HCT116 (cell line): ENCODE measurements at regions not wholly inside any gene's neighbourhood (a gene's known extent, or its start where the extent isn't known, plus 50 kb on each side); places are given as distances from the start of the nearest gene placed in this dataset.

Experiments used
- ATAC-seq: fragments of 200-7000 bp; cut with Tn5 transposase; 2 replicates; pipeline ENCODE4 v1.9.1; 2020; ENCODE audit warnings: mild to moderate bottlenecking, moderate library complexity
- BruUV-seq: library from RNA; stranded (reverse); fragments of 400-500 nt; replicated peaks from 2 replicates; lab custom pipeline; 2021; lab: Mats Ljungman, UMichigan
- CTCF ChIA-PET: fragments of 300-600 bp; sonication (Branson Sonifier 250); formaldehyde crosslinking; loops from one replicate; lab custom pipeline; 2021; ENCODE audit warnings: antibody characterized with exemption; lab: Charles Lee
- POLR2A ChIA-PET: fragments of 300-600, 350-600 bp; sonication (Branson Sonifier 250); formaldehyde crosslinking; loops from one replicate; lab custom pipeline; 2021; ENCODE audit warnings: antibody characterized with exemption; lab: Charles Lee
- RAD21 ChIA-PET, 2 experiments: fragments of 300-600 bp; sonication (Branson Sonifier 250); formaldehyde crosslinking; loops; one replicate each; lab custom pipeline; 2023; ENCODE audit warnings: low total read pairs in 2 of 2; ENCODE audit not compliant: uncharacterized antibody in 2 of 2, unreplicated experiment in 2 of 2, low non-redundant PET in 1 of 2; lab: Charles Lee
- DNase-seq: peaks from one replicate; pipeline ENCODE4 v3.0.0-alpha.2; 2010; ENCODE audit warnings: low read depth, low spot score
- H2AFZ ChIP-seq: fragments of 200-600 bp; shearing (Covaris generic), sonication (generic); 2 replicates; pipeline ENCODE4 v1.6.1; 2017; ENCODE audit warnings: low read depth, mixed run types, mixed read lengths, antibody characterized with exemption, low read length; ENCODE audit not compliant: poor library complexity, severe bottlenecking
- H3K27ac ChIP-seq: 2 replicates; pipeline ENCODE4 v1.5.1; 2012; ENCODE audit warnings: low read depth, low read length
- H3K27me3 ChIP-seq: fragments of 200-600 bp; sonication (generic); 2 replicates; pipeline ENCODE4 v1.6.1; 2016; ENCODE audit warnings: mixed run types, low read length, mixed read lengths; ENCODE audit not compliant: insufficient read depth
- H3K36me3 ChIP-seq, 2 experiments: fragments of 200-500 bp in 1 of 2; fragments of 200-600 bp in 1 of 2; sonication (Bioruptor generic) in 1 of 2; sonication (generic) in 1 of 2; 2 replicates each; pipeline versions ENCODE4 v1.5.1 to v1.6.1; 2014 to 2016; ENCODE audit warnings: low read length in 2 of 2, inconsistent platforms in 1 of 2, mixed read lengths in 1 of 2, mixed run types in 1 of 2; ENCODE audit not compliant: insufficient read depth in 2 of 2, control insufficient read depth in 1 of 2
- H3K4me1 ChIP-seq, 2 experiments: fragments of 200-600 bp in 1 of 2; sonication (generic) in 1 of 2; 2 replicates each; pipeline versions ENCODE4 v1.5.1 to v1.6.1; 2012 to 2017; ENCODE audit warnings: low read length in 2 of 2, inconsistent platforms in 1 of 2, mild to moderate bottlenecking in 1 of 2, mixed read lengths in 1 of 2, mixed run types in 1 of 2, moderate library complexity in 1 of 2; ENCODE audit not compliant: insufficient read depth in 2 of 2, control insufficient read depth in 1 of 2
- H3K4me2 ChIP-seq: fragments of 200-600 bp; sonication (generic); 2 replicates; pipeline ENCODE4 v1.6.1; 2017; ENCODE audit warnings: mixed run types, low read length, mixed read lengths
- H3K4me3 ChIP-seq, 2 experiments: fragments of 200-600 bp in 1 of 2; sonication (generic) in 1 of 2; replicated peaks in 1 of 2; 2 replicates each; pipeline ENCODE4 v1.5.1; 2011 to 2016; ENCODE audit warnings: low read length in 2 of 2, control low read depth in 1 of 2, low read depth in 1 of 2, mild to moderate bottlenecking in 1 of 2, mixed read lengths in 1 of 2, mixed run types in 1 of 2
- H3K79me2 ChIP-seq: fragments of 200-600 bp; sonication (generic); 2 replicates; pipeline ENCODE4 v1.6.1; 2017; ENCODE audit warnings: mild to moderate bottlenecking, mixed run types, low read length, moderate library complexity, mixed read lengths; ENCODE audit not compliant: insufficient read depth
- H3K9ac ChIP-seq: fragments of 200-600 bp; sonication (generic); 2 replicates; pipeline ENCODE4 v1.6.1; 2016; ENCODE audit warnings: low read length, mixed read lengths
- H3K9me2 ChIP-seq: fragments of 200-600 bp; sonication (generic), shearing (Covaris generic); 2 replicates; pipeline ENCODE4 v1.6.1; 2017; ENCODE audit warnings: mixed run types, mild to moderate bottlenecking, moderate library complexity; ENCODE audit not compliant: insufficient read depth
- H3K9me3 ChIP-seq, 2 experiments: fragments of 200-500 bp in 1 of 2; fragments of 200-600 bp in 1 of 2; sonication (Bioruptor generic) in 1 of 2; sonication (generic) in 1 of 2; 2 replicates each; pipeline ENCODE4 v1.6.1; 2014 to 2017; ENCODE audit warnings: low read length in 2 of 2, mixed read lengths in 2 of 2, inconsistent platforms in 1 of 2, low read depth in 1 of 2, mild to moderate bottlenecking in 1 of 2, mixed run types in 1 of 2, moderate library complexity in 1 of 2; ENCODE audit not compliant: control insufficient read depth in 1 of 2, insufficient read depth in 1 of 2
- H4K20me1 ChIP-seq: fragments of 200-600 bp; sonication (generic), shearing (Covaris generic); 2 replicates; pipeline ENCODE4 v1.6.1; 2017; ENCODE audit warnings: mixed run types, mild to moderate bottlenecking, moderate library complexity; ENCODE audit not compliant: insufficient read depth
- CBX3 ChIP-seq: IDR thresholded peaks from 2 replicates; pipeline ENCODE4 v1.6.1; 2012; ENCODE audit warnings: low read depth
- CEBPB ChIP-seq: IDR thresholded peaks from 2 replicates; pipeline ENCODE4 v1.6.1; 2012; ENCODE audit warnings: low read depth
- EZH2 ChIP-seq: fragments of 200-600 bp; sonication (generic); IDR thresholded peaks from 2 replicates; pipeline ENCODE4 v1.6.1; 2017; ENCODE audit warnings: antibody characterized with exemption, mixed run types
- EZH2phosphoT487 ChIP-seq: fragments of 200-600 bp; IDR thresholded peaks from 2 replicates; pipeline ENCODE4 v1.6.1; 2018; ENCODE audit warnings: antibody characterized with exemption, borderline replicate concordance
- FOSL1 ChIP-seq: IDR thresholded peaks from 2 replicates; pipeline ENCODE4 v1.6.1; 2012; ENCODE audit warnings: low read depth
- JUND ChIP-seq: IDR thresholded peaks from 2 replicates; pipeline ENCODE4 v1.6.1; 2012
- POLR2AphosphoS5 ChIP-seq: IDR thresholded peaks from 2 replicates; pipeline ENCODE4 v1.6.1; 2011; ENCODE audit warnings: mild to moderate bottlenecking, low read depth, low read length, moderate library complexity
- RAD21 ChIP-seq: IDR thresholded peaks from 2 replicates; pipeline ENCODE4 v1.6.1; 2012; ENCODE audit warnings: low read depth, mild to moderate bottlenecking
- SIN3A ChIP-seq: IDR thresholded peaks from 2 replicates; pipeline ENCODE4 v1.6.1; 2012; ENCODE audit warnings: low read depth
- SP1 ChIP-seq: IDR thresholded peaks from 2 replicates; pipeline ENCODE4 v1.6.1; 2012; ENCODE audit warnings: low read depth
- SRF ChIP-seq: IDR thresholded peaks from 2 replicates; pipeline ENCODE4 v1.6.1; 2012; ENCODE audit warnings: low read depth
- TCF7L2 ChIP-seq: IDR thresholded peaks from 2 replicates; pipeline ENCODE4 v1.7.0; 2011; ENCODE audit warnings: borderline replicate concordance, inconsistent platforms; ENCODE audit not compliant: insufficient read depth, insufficient read length; ENCODE audit errors: extremely low read depth
- YY1 ChIP-seq: IDR thresholded peaks from 2 replicates; pipeline ENCODE4 v1.6.1; 2011; ENCODE audit warnings: low read length, low read depth, moderate library complexity, mild to moderate bottlenecking; ENCODE audit not compliant: insufficient replicate concordance; ENCODE audit errors: extremely low read depth
- ZFX ChIP-seq: fragments of 450-650 bp; IDR thresholded peaks from 2 replicates; pipeline ENCODE4 v1.6.1; 2017
- intact Hi-C: fragments of 100-400 bp; cut with micrococcal nuclease; formaldehyde crosslinking; loops from 2 replicates; pipeline ENCODE4 v1.10.0; 2022
- TF ChIP-seq, protein P1 (sequence below): IDR thresholded peaks from 2 replicates; pipeline ENCODE4 v1.6.1; 2012
- TF ChIP-seq, protein P2 (sequence below): IDR thresholded peaks from 2 replicates; pipeline ENCODE4 v1.6.1; 2012
- TF ChIP-seq, protein P3 (sequence below): IDR thresholded peaks from 2 replicates; pipeline ENCODE4 v1.6.1; 2011; ENCODE audit warnings: mild to moderate bottlenecking, low read length, moderate library complexity; ENCODE audit not compliant: insufficient replicate concordance; ENCODE audit errors: extremely low read depth
- TF ChIP-seq, protein P4 (sequence below): IDR thresholded peaks from 2 replicates; pipeline ENCODE4 v1.6.1; 2012; ENCODE audit warnings: low read depth

DNA sequence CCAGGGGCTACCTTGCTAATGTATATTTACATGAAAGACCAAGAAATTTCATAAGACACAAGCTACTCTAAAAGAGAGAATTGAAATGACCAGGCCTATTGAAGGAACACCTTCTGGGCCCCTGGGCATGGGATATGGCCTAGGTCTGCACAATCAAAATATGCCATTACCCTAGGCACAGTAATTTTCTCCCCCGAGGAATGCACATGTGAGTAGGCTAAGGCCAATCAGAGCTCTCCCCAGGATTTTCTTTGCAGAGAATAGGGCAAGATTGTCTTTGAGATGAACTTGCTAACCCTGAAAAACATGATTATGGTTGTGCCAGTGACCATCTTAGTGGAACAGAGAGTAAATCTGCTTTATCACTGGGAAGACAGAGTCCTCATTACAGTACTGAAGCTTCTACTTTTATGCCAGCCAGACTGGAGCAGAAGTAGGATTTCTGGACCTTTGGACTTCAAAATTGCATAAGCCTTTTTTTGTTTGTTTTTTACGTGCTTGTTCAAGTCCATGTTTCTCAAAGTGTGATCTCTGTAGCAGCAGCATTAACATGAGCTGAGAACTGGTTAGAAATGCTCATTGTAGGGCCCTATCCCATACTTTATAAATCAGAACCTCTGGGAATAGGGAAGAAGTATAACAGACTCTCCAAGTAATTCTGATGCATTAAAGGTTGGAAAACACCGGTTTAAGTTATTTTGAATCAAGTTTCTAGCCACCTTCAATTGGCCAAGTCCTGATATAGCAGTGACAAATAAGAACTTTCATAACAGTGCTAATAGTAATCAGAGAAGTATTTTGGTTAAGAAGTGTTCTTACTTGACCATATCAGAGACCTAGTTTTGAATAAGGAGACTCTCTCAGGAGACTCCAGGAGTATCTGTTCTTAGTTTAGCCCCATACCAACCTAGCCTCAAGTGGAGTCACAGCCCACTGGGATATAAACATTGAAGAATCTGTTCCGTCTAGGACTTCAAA is 112.9 kb downstream of the LMO3 start:
- ChIA-PET RAD21 (no interaction called here), POLR2A (no interaction called here), CTCF (no interaction called here)
- H3K4me1 ChIP-seq: no peaks in the 10 kb centered on the region
- DNase-seq (no peak), ATAC-seq (no peak)
- no peak overlapping the region for H3K4me2 ChIP-seq
- no peaks in the 10 kb centered on the region for H3K36me3 ChIP-seq
- H3K27me3 ChIP-seq: no peaks in the 10 kb centered on the region
- H3K9me3 ChIP-seq: no peaks in the 10 kb centered on the region
- H3K27ac ChIP-seq: no peak overlapping the region
- H3K9ac ChIP-seq: no peak overlapping the region
- TF ChIP-seq EZH2 (no peak), SIN3A (no peak), POLR2AphosphoS5 (no peak), SRF (no peak), JUND (no peak), EZH2phosphoT487 (no peak), CBX3 (no peak), FOSL1 (no peak), CEBPB (no peak), TCF7L2 (no peak), RAD21 (no peak), SP1 (no peak), YY1 (no peak), ZFX (no peak)
- TF ChIP-seq, protein P1, sequence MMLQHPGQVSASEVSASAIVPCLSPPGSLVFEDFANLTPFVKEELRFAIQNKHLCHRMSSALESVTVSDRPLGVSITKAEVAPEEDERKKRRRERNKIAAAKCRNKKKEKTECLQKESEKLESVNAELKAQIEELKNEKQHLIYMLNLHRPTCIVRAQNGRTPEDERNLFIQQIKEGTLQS: no peak
- TF ChIP-seq, protein P2, sequence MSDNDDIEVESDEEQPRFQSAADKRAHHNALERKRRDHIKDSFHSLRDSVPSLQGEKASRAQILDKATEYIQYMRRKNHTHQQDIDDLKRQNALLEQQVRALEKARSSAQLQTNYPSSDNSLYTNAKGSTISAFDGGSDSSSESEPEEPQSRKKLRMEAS: no peak
- TF ChIP-seq, protein P3, sequence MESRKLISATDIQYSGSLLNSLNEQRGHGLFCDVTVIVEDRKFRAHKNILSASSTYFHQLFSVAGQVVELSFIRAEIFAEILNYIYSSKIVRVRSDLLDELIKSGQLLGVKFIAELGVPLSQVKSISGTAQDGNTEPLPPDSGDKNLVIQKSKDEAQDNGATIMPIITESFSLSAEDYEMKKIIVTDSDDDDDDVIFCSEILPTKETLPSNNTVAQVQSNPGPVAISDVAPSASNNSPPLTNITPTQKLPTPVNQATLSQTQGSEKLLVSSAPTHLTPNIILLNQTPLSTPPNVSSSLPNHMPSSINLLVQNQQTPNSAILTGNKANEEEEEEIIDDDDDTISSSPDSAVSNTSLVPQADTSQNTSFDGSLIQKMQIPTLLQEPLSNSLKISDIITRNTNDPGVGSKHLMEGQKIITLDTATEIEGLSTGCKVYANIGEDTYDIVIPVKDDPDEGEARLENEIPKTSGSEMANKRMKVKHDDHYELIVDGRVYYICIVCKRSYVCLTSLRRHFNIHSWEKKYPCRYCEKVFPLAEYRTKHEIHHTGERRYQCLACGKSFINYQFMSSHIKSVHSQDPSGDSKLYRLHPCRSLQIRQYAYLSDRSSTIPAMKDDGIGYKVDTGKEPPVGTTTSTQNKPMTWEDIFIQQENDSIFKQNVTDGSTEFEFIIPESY: no peak
- TF ChIP-seq, protein P4, sequence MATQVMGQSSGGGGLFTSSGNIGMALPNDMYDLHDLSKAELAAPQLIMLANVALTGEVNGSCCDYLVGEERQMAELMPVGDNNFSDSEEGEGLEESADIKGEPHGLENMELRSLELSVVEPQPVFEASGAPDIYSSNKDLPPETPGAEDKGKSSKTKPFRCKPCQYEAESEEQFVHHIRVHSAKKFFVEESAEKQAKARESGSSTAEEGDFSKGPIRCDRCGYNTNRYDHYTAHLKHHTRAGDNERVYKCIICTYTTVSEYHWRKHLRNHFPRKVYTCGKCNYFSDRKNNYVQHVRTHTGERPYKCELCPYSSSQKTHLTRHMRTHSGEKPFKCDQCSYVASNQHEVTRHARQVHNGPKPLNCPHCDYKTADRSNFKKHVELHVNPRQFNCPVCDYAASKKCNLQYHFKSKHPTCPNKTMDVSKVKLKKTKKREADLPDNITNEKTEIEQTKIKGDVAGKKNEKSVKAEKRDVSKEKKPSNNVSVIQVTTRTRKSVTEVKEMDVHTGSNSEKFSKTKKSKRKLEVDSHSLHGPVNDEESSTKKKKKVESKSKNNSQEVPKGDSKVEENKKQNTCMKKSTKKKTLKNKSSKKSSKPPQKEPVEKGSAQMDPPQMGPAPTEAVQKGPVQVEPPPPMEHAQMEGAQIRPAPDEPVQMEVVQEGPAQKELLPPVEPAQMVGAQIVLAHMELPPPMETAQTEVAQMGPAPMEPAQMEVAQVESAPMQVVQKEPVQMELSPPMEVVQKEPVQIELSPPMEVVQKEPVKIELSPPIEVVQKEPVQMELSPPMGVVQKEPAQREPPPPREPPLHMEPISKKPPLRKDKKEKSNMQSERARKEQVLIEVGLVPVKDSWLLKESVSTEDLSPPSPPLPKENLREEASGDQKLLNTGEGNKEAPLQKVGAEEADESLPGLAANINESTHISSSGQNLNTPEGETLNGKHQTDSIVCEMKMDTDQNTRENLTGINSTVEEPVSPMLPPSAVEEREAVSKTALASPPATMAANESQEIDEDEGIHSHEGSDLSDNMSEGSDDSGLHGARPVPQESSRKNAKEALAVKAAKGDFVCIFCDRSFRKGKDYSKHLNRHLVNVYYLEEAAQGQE: no peak
- H4K20me1 ChIP-seq: no peaks in the 10 kb centered on the region
- no peak overlapping the region for H3K4me3 ChIP-seq
- H3K9me2 ChIP-seq: no peaks in the 10 kb centered on the region
- H3K79me2 ChIP-seq: no peaks in the 10 kb centered on the region
- intact Hi-C loops: no loop called here
- no peak overlapping the region for H2AFZ ChIP-seq
- no TSS peak for BruUV-seq
